Eye (tissue), 1 donor: ENCODE measurements at regions not wholly inside any gene's neighbourhood (a gene's known extent, or its start where the extent isn't known, plus 50 kb on each side); places are given as distances from the start of the nearest gene placed in this dataset.

Experiments used
- DNase-seq: peaks from one replicate; pipeline ENCODE4 v3.0.0-alpha.2; 2015

DNA sequence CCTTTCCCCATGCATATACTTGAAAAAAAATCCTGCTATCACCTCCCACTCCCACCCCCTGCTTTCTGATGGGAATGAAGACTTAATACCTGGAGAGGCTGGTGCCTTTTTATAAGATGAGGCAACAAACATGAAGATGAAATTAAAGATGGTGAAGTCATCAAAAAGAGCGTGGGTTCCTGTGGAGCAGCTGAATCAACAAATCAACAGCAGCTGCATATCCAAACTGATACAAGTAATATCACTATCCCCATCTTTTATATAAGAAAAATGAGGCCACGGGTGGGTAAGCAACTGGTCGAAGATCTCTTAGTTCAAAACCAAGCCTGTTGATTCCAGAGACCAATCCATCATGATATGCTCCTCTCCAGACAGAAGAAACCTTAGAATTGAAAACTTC is 268.5 kb downstream of the ENC1 start:
- DNase-seq = no peak

- no peak for DNase-seq
Measured at GRCh38 chr5:74371621-74372020, 268.9 kb downstream of the ENC1 start.

- DNase-seq = no peak
Measured at GRCh38 chr5:74370168-74370567, 270.4 kb downstream of the ENC1 start.

- no peak for DNase-seq
Measured at GRCh38 chr5:74369173-74369572, 271.4 kb downstream of the ENC1 start.

DNA sequence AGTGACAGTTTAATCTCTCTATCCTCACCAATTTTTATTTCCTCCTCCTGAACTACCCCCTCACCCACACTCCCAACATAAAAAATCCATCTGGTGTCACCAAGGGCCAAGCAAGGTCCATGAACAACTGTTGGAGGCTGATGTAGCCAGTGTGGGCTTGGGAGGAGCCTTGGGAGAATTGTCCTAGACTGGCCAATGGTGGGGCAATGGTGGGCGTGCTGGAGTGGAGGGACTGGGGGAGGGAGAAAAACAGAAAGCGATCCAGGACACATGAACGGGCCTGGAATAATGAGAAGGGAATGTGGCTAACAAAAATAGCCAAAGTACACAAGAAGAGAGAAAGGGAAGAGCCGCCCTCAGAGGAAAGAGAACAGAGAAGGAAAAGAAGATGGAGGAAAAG is 272.6 kb downstream of the ENC1 start:
- DNase-seq = no peak

GRCh38 chr5:74367241-74367733 is 273.2 kb downstream of the ENC1 start:
- DNase-seq = no peak

DNA sequence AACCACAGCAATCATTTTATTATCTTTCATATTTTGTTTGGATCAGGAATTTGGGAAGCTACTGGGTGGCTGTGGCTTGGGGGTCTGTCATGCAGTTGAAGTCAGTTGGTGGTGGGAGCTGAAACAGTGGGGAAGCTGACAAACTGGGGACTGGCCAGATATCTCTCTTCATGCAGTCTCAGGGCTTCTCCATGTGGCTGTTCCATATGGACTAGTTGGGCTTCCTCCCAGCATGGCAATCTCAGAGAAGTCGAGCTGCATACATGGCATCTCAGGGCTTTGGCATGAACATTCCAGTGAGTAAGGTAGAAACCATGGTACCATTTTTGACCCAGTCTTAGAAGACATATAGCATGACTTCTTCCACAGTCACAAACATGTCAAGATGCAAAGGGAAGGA is 274.8 kb downstream of the ENC1 start:
- DNase-seq = no peak

GRCh38 chr5:74364507-74364906 is 276.0 kb downstream of the ENC1 start:
- DNase-seq = no peak

- DNase-seq = no peak
Measured at GRCh38 chr5:74363603-74364205, 276.8 kb downstream of the ENC1 start.

DNA sequence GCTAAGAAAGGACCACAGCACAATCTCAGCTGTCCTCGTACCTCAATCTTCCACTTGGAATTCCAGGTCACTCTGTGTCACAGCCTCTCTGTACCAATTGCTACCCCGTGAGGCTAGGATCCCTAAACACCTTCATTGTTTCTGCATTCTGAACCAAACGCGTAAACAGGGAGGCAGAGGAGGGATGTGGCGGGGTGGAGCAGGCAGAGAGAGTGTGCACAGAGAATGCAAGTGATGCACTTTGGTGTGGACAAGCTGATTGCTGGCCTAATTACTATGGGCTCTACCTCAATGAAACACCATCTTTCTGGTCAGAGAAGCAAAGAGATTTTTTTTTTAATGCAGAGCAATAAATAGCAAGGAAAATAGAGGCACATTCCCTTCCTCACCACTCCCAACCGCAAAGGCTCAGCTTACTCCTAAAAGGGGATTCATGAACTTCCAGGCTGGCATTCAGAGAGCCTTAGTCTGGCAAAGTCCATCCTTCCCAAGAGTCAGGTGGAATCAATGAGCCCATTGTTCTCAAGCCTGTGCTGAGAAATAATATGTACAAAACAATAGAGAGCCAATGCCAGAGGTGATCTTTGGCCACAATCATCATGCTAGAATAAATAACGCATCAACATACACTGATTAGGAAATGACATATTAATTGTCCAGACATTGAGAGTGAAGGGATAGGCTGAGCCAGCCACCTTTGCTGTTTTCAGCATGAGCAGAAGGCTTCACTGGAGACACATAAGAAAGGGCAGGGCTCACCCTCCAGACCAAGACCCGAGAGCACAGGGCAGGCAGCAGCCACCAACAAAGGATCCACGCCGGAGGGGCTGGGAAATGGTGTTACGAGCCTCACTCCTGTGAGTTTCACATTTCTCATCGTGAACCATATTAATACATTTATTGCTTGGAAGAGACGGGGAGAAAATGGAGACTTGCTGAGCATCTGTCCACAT is 278.8 kb downstream of the ENC1 start:
- no peak for DNase-seq

GRCh38 chr5:74360535-74361210 is 279.9 kb downstream of the ENC1 start:
- DNase-seq = no peak

GRCh38 chr5:74357827-74358226 is 282.7 kb downstream of the ENC1 start:
- DNase-seq = no peak

DNA sequence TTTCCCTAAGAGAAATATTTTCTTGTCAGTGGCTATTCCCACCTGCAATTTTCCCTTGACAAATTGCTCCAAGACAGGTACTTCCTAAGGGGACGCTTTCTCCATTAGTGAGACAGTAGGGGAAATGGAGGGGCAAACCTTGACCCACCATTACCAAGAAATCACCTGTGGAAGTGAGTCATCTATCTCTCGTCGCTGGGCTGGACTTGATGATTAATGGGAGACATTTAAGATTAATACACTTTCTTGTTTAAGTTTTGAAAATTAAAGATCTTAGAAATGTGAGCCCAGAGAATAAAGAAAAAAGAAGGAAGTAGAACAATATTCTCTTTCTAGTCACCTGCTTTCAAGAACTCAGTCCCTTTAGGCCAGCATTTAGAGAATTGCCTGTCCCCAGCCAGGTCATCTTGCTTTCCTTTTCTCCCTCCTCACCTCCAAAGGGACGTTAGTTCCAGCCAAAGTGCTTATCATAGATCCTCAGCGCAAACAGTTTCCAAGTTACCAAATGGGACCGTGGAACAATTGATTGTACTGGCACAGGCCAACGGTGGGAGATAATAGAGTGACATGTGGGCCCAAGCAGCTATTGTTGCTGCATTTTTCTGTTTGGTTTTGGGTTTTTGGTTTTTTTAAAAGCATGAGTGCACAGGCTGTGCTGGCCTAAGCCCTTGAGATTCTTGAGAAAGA is 284.4 kb downstream of the ENC1 start:
- no peak for DNase-seq

DNA sequence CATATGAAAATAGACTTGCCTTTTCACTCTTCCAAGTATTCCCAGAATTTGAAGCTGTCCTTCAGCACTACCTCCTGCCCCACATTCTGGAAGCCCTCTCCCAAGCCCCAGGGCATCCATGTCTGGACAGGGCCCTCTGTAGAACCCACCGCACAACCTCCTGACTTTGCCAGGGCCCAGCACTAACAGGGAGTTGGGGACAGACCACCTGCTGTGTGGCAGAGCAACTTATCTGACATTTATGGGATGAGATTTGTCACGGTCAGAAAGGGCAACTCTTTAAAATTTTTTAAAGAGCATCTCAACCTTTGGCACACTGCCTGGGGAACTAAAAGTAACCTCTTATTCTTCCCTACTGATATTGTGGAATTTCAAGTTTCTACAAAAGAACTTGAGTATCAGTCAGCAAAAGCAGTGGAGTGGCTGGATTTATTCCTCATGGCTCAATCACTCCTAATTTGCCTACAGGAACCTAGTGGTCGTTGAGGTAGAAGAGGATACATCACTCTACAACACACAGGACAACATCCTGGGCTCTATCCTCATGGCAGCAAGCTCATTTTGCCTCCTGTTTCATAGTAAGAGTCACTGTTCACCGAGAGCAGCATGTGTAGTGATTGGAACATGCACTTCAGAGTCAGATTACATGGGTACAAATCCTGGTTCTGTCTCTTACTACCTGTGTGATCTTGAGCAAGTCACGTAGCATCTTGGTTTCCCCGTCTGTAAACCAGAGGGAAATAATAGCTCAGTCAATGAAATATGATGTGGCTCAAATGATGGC is 285.3 kb downstream of the ENC1 start:
- no peak for DNase-seq

DNA sequence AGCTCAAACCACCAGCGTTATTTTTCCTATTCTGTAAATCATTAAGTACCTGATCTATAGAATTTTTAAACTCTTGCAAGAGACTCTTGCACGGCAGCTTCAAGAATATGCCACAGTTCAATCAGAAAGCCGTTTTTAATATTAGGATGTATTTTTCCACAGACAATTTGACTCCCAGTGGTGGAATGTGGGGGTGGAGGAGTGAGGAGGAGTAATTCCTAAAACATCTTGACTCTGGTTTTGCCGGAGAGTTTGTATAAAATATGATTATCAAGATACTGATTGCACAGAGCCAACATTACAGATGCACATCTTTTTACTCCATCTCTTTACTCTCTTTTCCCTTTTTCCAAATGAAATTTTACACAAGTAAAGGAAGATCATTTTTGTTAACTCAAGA is 288.3 kb downstream of the ENC1 start:
- DNase-seq = no peak

GRCh38 chr5:74342948-74343682 is 297.4 kb downstream of the ENC1 start:
- no peak for DNase-seq

- no peak for DNase-seq
Measured at GRCh38 chr5:74342182-74342581, 298.3 kb downstream of the ENC1 start.

GRCh38 chr5:74341221-74341620 is 299.3 kb downstream of the ENC1 start:
- DNase-seq = no peak

DNA sequence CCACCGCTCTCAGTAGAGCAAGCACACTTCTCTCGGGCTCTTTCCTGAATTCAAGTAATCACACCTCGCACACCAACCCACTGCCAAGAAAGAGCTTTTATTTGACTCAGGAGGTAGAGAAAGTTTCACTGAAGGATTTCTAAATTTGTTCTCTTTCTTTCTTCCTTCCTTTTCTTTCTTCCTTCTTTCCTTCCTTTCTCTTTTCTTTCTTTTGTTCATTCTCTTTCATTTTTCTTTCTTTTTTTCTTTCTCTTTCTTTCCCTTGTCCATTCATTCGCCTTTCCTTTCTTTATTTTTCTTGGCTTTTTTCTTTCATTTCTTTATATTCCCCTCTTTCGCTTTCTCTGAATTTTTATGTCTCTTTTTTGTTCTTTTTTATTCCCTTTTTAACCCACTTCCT is 300.1 kb downstream of the ENC1 start:
- no peak for DNase-seq

- DNase-seq = no peak
Measured at GRCh38 chr5:74337984-74338310, 302.6 kb downstream of the ENC1 start.

GRCh38 chr5:74337254-74337983 is 303.1 kb downstream of the ENC1 start:
- peak; percentile 44 for DNase-seq
